Endothelial cell of umbilical vein (primary cell): ENCODE measurements at regions not wholly inside any gene's neighbourhood (a gene's known extent, or its start where the extent isn't known, plus 50 kb on each side); places are given as distances from the start of the nearest gene placed in this dataset.

Source experiments
- BruUV-seq: library from RNA; stranded (reverse); fragments of 400-500 nt; replicated peaks from 2 replicates; lab custom pipeline; 2021; lab: Mats Ljungman, UMichigan
- CTCF ChIA-PET: fragments of 300-600, 350-600 bp; sonication (Branson Sonifier 250); formaldehyde crosslinking; loops from one replicate; lab custom pipeline; 2021; ENCODE audit warnings: antibody characterized with exemption, inconsistent platforms; lab: Charles Lee
- POLR2A ChIA-PET: fragments of 300-600, 350-600 bp; sonication (Branson Sonifier 250); formaldehyde crosslinking; loops from one replicate; lab custom pipeline; 2021; ENCODE audit warnings: antibody characterized with exemption, inconsistent platforms; lab: Charles Lee
- DNase-seq: peaks from one replicate; pipeline ENCODE4 v3.0.0-alpha.2; 2011; ENCODE audit warnings: low read depth, low spot score
- FAIRE-seq: peaks from 2 replicates; lab custom pipeline; 2011; peaks lifted over from hg19 to GRCh38; lab: Jason Lieb, UNC
- H2AFZ ChIP-seq: 2 replicates; pipeline ENCODE4 v1.6.0; 2012; ENCODE audit warnings: low read depth, low read length, control low read depth, inconsistent platforms
- H3K27ac ChIP-seq: 2 replicates; pipeline ENCODE4 v1.5.1; 2011; ENCODE audit warnings: low read depth, mild to moderate bottlenecking, control low read depth, low read length, moderate library complexity; ENCODE audit not compliant: insufficient read depth
- H3K27me3 ChIP-seq, 2 experiments: 2 replicates each; pipeline versions ENCODE4 v1.6.0 to v1.6.1; 2011; ENCODE audit warnings: low read length in 2 of 2, mixed read lengths in 1 of 2; ENCODE audit not compliant: control insufficient read depth in 2 of 2, insufficient read depth in 2 of 2
- H3K36me3 ChIP-seq, 2 experiments: 2 replicates in 1 of 2; 3 replicates in 1 of 2; pipeline ENCODE4 v1.5.1; 2011; ENCODE audit warnings: low read length in 2 of 2, mild to moderate bottlenecking in 1 of 2, moderate library complexity in 1 of 2; ENCODE audit not compliant: control insufficient read depth in 2 of 2, insufficient read depth in 2 of 2; ENCODE audit errors: extremely low read depth in 1 of 2
- H3K4me1 ChIP-seq: 3 replicates; pipeline ENCODE4 v1.5.1; 2011; ENCODE audit warnings: mild to moderate bottlenecking, low read length; ENCODE audit not compliant: control insufficient read depth, insufficient read depth; ENCODE audit errors: extremely low read depth
- H3K4me2 ChIP-seq: 2 replicates; pipeline ENCODE4 v1.6.1; 2011; ENCODE audit warnings: low read length, control low read depth, mixed read lengths; ENCODE audit not compliant: insufficient read depth
- H3K4me3 ChIP-seq, 3 experiments: fragments of 200-600 bp in 1 of 3; sonication (generic), shearing (Covaris generic) in 1 of 3; replicated peaks in 1 of 3; 2 replicates each; pipeline ENCODE4 v1.5.1; 2011 to 2016; ENCODE audit warnings: control low read depth in 3 of 3, low read length in 3 of 3, mild to moderate bottlenecking in 2 of 3, inconsistent platforms in 1 of 3, low read depth in 1 of 3, moderate library complexity in 1 of 3; ENCODE audit not compliant: insufficient read depth in 1 of 3
- H3K79me2 ChIP-seq: 2 replicates; pipeline ENCODE4 v1.6.0; 2012; ENCODE audit warnings: low read length, inconsistent platforms; ENCODE audit not compliant: control insufficient read depth, insufficient read depth
- H3K9ac ChIP-seq: replicated peaks from 2 replicates; pipeline ENCODE3; 2011; ENCODE audit warnings: low read length, control low read depth; ENCODE audit not compliant: insufficient read depth; ENCODE audit errors: extremely low read depth
- H3K9me1 ChIP-seq: replicated peaks from 3 replicates; pipeline ENCODE4 v1.6.0; 2011; ENCODE audit warnings: mild to moderate bottlenecking, low read length; ENCODE audit not compliant: control insufficient read depth, insufficient read depth; ENCODE audit errors: extremely low read depth
- H3K9me3 ChIP-seq: replicated peaks from 2 replicates; pipeline ENCODE4 v1.5.1; 2012; ENCODE audit warnings: low read length, inconsistent platforms; ENCODE audit not compliant: control insufficient read depth, insufficient read depth
- H4K20me1 ChIP-seq: replicated peaks from 2 replicates; pipeline ENCODE3; 2011; ENCODE audit warnings: mild to moderate bottlenecking, low read length; ENCODE audit not compliant: control insufficient read depth, insufficient read depth; ENCODE audit errors: extremely low read depth
- CTCF ChIP-seq, 2 donors: IDR thresholded peaks; 1 replicate in 1 of 2; 2 replicates in 1 of 2; pipeline ENCODE4 v1.5.1; 2011; ENCODE audit warnings: low read length in 2 of 2, mild to moderate bottlenecking in 2 of 2, moderate library complexity in 2 of 2, control low read depth in 1 of 2, inconsistent platforms in 1 of 2, low read depth in 1 of 2; ENCODE audit not compliant: insufficient read depth in 1 of 2; ENCODE audit errors: extremely low read depth in 1 of 2
- EZH2 ChIP-seq: IDR thresholded peaks from 2 replicates; pipeline ENCODE4 v1.6.1; 2012; ENCODE audit warnings: borderline replicate concordance, low read depth, mild to moderate bottlenecking, moderate library complexity, low read length, inconsistent platforms; ENCODE audit not compliant: severe bottlenecking
- FOS ChIP-seq: IDR thresholded peaks from 2 replicates; pipeline ENCODE4 v1.6.1; 2011; ENCODE audit warnings: mild to moderate bottlenecking, low read length, moderate library complexity, borderline replicate concordance; ENCODE audit not compliant: insufficient read depth
- GATA2 ChIP-seq: IDR thresholded peaks from 2 replicates; pipeline ENCODE4 v1.7.0; 2011; ENCODE audit warnings: low read depth, mild to moderate bottlenecking, moderate library complexity, mixed read lengths, low read length; ENCODE audit not compliant: insufficient read length, insufficient read depth
- JUN ChIP-seq: IDR thresholded peaks from 2 replicates; pipeline ENCODE4 v1.6.1; 2011; ENCODE audit warnings: borderline replicate concordance, low read depth; ENCODE audit not compliant: insufficient read length, insufficient read depth
- MAX ChIP-seq: IDR thresholded peaks from 2 replicates; pipeline ENCODE4 v1.6.1; 2011; ENCODE audit not compliant: insufficient read depth, insufficient read length
- MYC ChIP-seq: IDR thresholded peaks from one replicate; pipeline ENCODE4 v1.6.1; 2011; ENCODE audit warnings: mild to moderate bottlenecking, low read depth, low read length
- POLR2A ChIP-seq: IDR thresholded peaks from 2 replicates; pipeline ENCODE4 v1.6.1; 2012; ENCODE audit warnings: low read depth, mild to moderate bottlenecking, control low read depth, low read length
- POLR2AphosphoS5 ChIP-seq: IDR thresholded peaks from 2 replicates; pipeline ENCODE4 v1.6.1; 2012; ENCODE audit warnings: low read depth, mild to moderate bottlenecking, control low read depth, low read length, moderate library complexity; ENCODE audit not compliant: insufficient read depth
- dilution Hi-C: fragments of 300-500 bp; cut with MboI; formaldehyde crosslinking; loops from one replicate; pipeline ENCODE4 v1.15.0; 2019; ENCODE audit warnings: low sequenced_read_pairs; ENCODE audit not compliant: extremely low pct_ligation_motif_present
- intact Hi-C: fragments of 100-400 bp; cut with micrococcal nuclease; formaldehyde crosslinking; loops from one replicate; pipeline ENCODE4 v1.10.0; 2022

- no peak overlapping the region for H2AFZ ChIP-seq
- H4K20me1 ChIP-seq, result no peaks in the 10 kb centered on the region
- intact Hi-C loops, result no loop called here
- no peaks in the 10 kb centered on the region for H3K27me3 ChIP-seq
- H3K9me3 ChIP-seq, result no peaks in the 10 kb centered on the region
- dilution Hi-C loops, result no loop called here
- H3K36me3 ChIP-seq, result no peaks in the 10 kb centered on the region
- H3K9ac ChIP-seq, result no peak overlapping the region
- no peaks in the 10 kb centered on the region for H3K9me1 ChIP-seq
- ChIA-PET CTCF (no interaction called here), POLR2A (no interaction called here)
- H3K79me2 ChIP-seq, result no peaks in the 10 kb centered on the region
- no peak overlapping the region for H3K4me2 ChIP-seq
- DNase-seq, result no peak
- peaks cover 14% of the 10 kb centered on the region for H3K4me1 ChIP-seq
- BruUV-seq, result no TSS peak
- no peak overlapping the region for H3K4me3 ChIP-seq
- FAIRE-seq, result no peak
- no peak overlapping the region for H3K27ac ChIP-seq
- TF ChIP-seq POLR2A (no peak), EZH2 (no peak), GATA2 (no peak), MAX (no peak), POLR2AphosphoS5 (no peak), CTCF (IDR thresholded peaks at IDR 0.05; ENCODE audit: extremely low read depth in 1 of 2, insufficient read depth in 1 of 2, low read depth in 1 of 2, low read length in 2 of 2) (no peak), JUN (no peak), FOS (no peak), MYC (no peak)
Observed at GRCh38 chr7:52843436-52843835, 192.0 kb upstream of the POM121L12 start.
